IPS DF 4.7 (cell line): ENCODE measurements at regions not wholly inside any gene's neighbourhood (a gene's known extent, or its start where the extent isn't known, plus 50 kb on each side); places are given as distances from the start of the nearest gene placed in this dataset.

ENCODE experiments used
- DNase-seq: peaks from one replicate; pipeline ENCODE4 v3.0.0-alpha.2; 2013; ENCODE audit warnings: low spot score; ENCODE audit errors: extremely low read depth

GRCh38 chr17:79452706-79453105 is 158.1 kb downstream of the RBFOX3 start:
- no peak for DNase-seq

DNA sequence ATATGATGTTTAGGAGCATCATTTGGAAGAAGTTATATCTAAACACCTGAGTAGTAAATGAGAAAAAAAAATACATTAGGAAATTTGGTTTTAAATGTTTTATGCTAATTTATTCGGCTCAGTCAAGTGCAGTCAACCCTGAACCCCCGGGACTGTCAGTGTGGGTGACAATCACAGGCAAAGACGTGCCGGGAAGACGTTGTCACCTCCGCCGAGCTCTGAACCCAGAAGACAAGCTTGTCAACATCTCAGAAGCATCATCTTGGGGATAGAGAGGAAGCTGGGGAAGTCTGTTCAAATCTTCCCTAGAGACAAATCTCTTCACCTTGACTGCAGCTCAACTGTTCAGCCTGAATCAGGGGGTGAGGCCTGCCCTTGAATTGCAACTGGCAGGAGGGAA is 159.7 kb downstream of the RBFOX3 start:
- no peak for DNase-seq

GRCh38 chr17:79446399-79447009 is 164.3 kb downstream of the RBFOX3 start:
- DNase-seq, result no peak

DNA sequence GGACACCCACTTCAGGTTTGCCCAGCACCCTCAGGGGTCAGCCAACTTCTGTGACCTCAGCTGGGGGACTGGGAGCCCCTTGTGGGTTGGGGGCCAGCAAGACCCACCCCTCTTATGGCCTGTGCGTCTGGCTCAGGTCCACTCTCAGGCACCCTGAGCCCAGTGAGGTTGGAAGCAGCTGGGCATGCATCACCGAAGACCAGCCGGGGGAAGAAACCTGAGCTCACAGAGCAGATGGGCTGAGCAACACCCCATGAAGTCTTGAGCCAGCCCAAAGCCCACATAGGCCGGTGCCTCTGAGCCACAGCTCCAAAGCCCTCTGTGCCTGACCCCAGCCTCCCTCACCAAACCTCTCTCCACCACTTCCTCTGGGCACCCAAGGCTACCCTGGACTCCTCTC is 166.7 kb downstream of the RBFOX3 start:
- DNase-seq, result no peak

DNA sequence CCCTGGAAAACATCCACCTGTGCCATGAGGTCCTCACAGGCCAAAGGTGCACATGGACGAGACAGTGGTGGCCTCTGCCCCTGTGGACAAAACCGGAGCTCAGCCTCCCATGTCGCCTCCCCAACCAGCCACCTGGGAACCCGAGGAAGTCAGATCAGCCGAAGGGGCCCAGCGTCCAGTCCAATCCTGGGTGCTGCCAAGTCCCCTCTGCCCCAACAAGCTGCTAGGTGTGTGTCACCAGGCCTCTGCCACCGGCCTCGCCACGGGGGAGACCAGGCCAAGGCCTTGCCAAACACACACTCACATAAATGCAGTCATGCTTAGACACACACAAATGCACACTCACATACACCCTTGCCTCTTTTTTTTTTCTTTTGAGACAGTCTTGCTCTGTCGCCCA is 167.8 kb downstream of the RBFOX3 start:
- DNase-seq, result no peak

- no peak for DNase-seq
Measured at GRCh38 chr17:79441356-79442160, 169.3 kb downstream of the RBFOX3 start.

- no peak for DNase-seq
Measured at GRCh38 chr17:79440251-79440650, 170.6 kb downstream of the RBFOX3 start.

DNA sequence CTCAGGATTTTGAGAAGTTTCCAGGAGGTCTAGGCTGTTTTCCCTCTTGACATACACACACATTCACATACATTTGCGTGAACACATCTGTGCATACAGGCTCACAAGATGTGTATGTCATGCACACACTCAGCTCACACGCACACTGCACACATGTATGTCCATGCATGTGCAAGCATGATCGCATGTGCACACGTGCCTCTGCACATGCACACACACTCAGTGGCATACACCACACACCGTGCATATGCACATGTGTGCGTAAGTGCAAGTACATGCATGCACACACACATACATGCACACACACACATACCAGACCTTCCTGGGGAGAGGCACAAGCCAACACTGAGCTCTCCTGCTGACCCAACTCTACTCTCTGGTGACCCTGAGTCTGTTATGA is 171.4 kb downstream of the RBFOX3 start:
- no peak for DNase-seq

- no peak for DNase-seq
Measured at GRCh38 chr17:79438546-79439334, 172.1 kb downstream of the RBFOX3 start.

- DNase-seq, result no peak
Measured at GRCh38 chr17:79438058-79438457, 172.8 kb downstream of the RBFOX3 start.

DNA sequence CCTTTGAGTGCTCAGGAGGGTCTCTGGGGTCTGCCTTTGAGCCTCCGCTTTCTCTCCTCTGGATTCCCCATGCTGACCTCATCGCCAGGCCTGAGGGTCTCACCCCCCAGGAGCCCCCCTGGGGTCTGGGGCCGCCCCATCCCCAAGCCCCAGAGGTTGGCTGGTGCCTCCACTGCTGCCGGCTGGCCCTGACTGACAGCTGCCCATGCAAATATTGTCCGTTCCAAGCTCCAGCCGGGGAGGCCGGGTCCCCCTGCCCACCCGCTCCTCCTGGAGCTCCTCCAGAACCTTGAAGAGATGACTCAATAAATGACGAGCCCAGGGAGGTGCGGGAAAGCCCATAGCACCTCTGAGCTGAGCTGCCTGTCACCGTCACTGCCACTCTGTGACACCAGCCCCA is 173.8 kb downstream of the RBFOX3 start:
- no peak for DNase-seq

DNA sequence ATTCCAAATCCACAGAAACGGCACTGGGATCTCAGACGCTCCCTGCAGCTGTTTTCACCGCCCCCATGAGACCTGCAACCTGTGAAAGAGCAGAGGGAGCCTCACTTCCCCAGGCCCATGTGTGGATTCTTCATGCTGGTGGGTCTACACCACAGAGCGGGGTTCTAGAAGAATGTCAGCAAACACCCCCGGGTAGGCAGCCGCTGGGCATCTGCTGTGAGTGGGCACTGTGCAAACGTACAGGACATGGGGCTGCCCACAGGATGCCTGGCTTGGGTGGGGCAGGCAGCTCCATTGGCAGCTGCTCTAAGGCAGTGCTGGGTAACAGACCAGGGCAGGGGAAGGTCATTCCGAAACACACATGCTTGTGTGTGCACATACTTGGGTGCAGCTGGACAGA is 174.9 kb downstream of the RBFOX3 start:
- DNase-seq, result no peak

- DNase-seq, result no peak
Measured at GRCh38 chr17:79435296-79435695, 175.6 kb downstream of the RBFOX3 start.

- DNase-seq, result no peak
Measured at GRCh38 chr17:79434215-79434614, 176.6 kb downstream of the RBFOX3 start.

GRCh38 chr17:79433379-79433778 is 177.5 kb downstream of the RBFOX3 start:
- no peak for DNase-seq

GRCh38 chr17:79431175-79431574 is 179.7 kb downstream of the RBFOX3 start:
- no peak for DNase-seq

- no peak for DNase-seq
Measured at GRCh38 chr17:79429864-79430494, 180.9 kb downstream of the RBFOX3 start.

DNA sequence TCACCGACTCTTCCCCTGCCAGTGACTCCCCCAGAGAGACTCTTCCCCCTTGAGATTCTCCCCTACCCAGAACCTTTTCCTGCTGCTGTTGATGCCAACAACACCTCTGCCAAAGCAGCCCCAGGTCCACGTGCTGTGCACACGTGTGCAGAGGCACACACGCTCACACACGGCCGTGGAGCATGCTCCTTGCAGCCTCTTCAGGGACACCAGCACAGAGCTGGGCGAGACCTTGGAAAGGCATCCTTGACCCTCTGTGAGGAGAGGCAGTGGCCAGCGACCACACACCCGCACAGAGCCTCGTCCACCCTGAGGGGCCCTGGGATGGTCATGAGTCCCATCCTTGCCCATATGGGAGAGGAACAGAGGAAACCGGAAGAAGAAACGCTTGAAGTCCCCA is 181.9 kb downstream of the RBFOX3 start:
- no peak for DNase-seq

DNA sequence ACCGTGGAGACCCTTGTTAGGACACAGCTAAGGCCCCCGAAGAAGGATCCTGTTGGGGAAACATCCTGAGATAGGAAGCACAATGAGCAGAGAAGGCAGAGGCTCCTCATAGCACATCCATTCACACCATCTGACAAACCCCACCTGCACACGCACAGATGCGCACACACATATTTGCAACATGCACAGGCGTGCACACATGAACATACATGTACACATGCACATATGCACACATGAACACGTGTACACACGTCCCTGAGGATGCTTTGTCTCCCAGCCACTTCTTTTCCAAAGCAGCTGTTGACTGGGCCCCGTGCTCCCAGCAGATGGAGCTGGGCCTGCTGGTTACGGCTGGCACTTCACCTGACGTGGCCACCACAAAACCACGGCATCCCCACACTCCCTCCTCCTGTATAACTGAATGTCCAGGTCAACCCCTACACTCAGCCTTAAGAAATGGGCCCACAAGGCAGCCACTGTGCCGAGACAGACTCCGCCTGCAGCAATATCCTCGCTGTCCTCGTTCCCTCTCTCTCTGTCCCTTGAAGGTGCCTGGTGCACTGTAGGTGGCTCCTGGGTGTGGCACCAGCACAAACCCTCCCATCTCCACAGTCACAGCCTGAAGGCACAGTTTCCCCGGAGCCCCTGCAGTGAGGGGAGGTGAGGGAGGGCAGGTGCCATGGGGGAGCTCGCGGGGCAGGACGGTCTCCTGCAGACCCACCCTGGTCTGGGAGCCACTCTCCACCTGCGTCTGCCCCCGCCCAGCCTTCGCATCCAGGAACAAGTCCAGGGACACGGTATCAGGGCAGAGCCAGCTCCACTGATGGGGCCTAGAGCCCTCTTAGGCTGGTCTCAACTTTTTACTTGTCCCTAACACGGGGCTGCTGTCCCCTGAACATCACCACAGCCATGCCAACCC is 183.0 kb downstream of the RBFOX3 start:
- DNase-seq, result no peak

DNA sequence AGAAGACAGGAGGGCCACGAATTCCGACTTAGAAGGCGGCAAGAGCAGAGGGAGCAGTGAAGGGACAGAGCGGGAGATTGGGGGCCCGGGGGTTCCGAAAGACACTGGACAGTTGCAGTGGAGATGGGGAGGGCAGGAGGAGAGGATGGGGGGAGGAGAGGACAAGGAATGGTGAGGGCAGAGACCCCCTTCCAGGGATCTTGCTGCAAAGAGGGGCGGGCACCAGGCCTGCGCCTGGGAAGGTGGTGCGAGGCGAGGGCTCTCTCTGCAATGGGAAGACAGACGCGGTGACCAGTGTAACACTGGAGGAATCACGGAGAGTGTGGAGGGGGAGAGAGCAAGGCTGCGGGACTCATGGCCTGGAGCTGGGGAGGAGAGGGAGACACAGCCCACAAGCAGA is 185.2 kb downstream of the RBFOX3 start:
- DNase-seq, result no peak
